ENCODE measurements at regions not wholly inside any gene's neighbourhood (a gene's known extent, or its start where the extent isn't known, plus 50 kb on each side); places are given as distances from the start of the nearest gene placed in this dataset.
"Not testable (repeated sequence)": the region's sequence is repeated elsewhere in the genome, so short reads cannot be mapped to it uniquely, and the experiment has no call there.

DNA sequence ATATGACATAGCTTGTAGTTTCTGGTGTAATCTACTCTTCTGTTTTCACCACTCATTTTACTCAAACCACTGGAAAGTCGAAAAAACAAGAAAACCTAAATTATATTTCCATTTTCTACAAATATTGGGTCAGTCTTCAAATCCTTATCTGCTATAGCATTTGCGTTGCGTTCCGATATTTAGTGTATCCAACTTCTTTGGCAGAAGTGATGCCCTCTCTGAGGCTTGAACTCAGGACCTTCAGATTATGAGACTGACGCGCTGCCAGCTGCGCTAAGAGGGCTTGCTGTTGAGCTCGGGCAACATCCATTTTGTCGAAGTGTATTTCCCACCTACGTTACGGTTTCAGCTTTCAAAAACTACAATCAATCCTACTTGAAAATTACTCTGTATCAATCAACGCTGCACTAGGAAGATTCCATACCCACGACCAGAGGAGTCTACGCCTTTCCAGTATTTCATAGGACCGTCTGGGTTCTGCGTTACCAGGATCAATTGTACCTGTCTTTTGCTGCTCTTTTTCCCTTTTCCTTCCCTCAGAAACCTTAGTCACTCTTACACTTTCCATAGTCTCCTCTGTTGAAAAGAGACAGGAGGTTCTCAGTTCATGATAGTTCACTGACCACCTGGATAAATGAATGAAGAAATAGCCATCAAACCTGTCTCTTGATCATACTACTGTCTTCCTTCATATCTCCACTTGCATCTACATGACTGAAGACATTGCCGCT, 140.5 kb upstream of the ZNF322 start:
- DNase-seq: not testable (repeated sequence)

DNA sequence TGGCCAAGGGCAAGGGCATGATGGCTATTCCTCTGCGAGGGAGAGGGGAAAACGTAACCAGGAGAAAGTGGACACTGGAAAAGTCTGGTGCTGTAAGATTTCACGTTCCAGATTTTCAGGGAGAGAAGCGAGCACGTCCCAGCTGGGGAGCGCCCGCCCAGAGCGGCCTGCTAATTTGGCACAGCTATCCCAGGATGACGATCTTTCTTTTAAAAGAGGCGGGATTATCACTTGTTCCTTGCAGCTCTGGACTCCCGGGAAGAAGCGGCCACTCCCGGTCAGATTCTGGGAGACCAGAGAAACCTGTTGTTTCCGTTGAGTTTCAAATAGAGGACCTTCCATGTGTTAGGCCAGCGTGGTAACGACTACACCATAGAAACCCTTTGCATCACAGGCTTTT, 144.2 kb upstream of the ZNF322 start:
- DNase-seq: not testable (repeated sequence)

- DNase-seq: not testable (repeated sequence)
These were observed 152.1 kb upstream of the ZNF322 start for GRCh38 chr6:26811486-26812116.

DNA sequence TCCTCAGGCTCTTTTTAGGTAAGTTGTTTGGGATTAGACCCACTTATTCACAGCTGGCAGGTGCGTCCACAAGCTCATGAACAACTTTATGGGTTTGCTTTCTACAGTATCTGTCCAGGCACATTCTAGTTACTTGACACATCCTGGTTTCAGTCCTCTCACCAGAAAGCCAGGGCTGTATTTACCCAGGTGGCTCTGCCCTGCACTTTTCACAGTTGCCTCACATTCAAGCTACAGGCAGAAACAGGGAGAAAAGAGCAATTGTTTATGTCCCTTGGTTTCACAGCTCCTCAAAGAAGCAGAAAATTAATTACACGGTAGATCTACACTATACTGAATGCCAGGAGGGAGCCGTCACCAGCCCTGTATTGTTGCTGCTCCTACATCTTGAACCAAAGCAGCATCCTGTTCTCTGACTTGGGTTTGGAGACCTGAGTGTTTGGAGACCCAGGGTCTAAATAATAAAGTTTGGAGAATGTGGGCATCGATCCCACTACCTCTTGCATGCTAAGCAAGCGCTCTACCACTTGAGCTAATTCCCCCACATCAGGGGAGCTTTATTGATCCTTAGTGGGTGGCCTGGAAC, 159.2 kb upstream of the ZNF322 start:
- DNase-seq: not testable (repeated sequence)

DNA sequence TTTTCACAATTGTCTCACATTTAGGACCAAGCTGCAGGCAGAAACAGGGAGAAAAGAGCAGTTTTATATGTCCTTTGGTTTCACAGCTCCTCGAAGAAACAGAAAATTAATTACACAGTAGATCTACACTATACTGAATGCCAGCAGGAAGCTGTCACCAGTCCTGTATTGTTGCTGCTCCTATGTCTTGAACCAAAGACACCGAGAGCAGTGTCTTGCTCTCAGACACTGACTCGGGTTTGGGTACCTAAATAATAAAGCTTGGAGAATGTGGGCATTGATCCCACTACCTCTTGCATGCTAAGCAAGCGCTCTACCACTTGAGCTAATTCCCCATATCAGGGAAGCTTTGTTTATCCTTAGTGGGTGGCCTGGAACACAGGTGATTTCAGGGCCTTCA, 168.4 kb upstream of the ZNF322 start:
- DNase-seq: not testable (repeated sequence)

DNA sequence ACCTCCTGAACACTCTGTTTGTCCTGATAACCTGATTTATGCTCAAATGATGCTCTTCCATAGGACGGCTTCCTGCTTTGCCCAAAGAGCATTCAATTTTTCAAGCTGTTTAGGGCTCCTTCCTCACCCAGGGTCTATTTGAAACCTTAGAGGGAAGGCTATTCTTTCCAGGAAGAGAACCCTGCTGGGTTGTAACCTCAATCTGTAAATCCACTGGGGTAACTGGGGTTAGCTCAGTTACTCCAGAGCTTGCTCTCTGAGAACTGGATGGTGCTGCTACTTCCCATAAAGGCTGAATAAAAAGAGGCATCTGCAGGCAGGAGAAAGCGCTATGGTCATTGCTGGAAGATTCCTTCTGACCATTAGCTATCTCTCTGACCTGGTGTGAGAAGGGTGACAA, 169.9 kb upstream of the ZNF322 start:
- DNase-seq: not testable (repeated sequence)

DNA sequence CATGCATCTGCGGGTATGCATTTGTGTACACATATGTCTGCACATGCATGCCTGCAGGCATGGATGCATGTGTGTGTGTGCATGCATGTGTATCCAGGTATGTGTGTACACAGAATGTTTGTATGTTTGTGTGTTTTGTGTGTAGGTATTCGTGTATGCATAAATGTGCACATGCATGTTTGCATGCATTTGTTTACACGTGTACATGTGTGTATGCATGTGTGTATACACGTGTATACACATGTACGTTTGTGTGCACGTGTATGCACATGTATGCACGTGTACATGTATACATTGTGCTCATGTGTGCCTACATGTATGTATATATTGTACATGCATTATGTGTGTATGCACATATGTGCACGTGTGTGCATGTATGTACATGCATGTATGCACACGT, 171.4 kb upstream of the ZNF322 start:
- not testable (repeated sequence) for DNase-seq

- DNase-seq: not testable (repeated sequence)
These were observed 176.2 kb upstream of the ZNF322 start for GRCh38 chr6:26835707-26836106.

DNA sequence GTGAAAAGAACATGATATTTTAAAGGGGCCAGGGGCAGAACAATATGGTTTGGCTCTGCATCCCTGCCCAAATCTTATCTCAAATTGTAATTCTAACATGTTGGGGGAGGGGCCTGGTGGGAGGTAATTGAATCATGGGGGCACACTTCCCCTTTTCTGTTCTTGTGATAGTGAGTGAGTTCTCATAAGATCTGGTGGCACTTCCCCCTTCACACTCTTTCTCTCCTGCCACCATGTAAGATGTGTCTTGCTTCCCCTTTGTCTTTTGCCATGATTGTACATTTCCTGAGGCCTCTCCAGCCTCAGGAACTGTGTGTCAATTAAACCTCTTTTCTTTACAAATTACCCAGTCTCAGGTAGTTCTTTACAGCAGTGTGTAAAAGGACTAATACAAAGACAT, 177.1 kb upstream of the ZNF322 start:
- not testable (repeated sequence) for DNase-seq

DNA sequence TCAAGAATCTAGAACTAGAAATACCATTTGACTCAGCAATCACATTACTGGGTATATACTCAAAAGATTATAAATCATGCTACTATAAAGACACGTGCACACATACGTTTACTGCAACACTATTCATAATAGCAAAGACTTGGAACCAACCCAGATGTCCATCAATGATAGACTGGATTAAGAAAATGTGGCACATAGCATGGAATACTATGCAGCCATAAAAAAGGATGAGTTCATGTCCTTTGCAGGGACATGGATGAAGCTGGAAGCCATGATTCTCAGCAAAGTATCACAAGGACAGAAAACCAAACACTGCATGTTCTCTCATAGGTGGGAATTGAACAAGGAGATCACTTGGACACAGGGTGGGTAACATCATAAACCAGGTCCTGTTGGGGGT, 185.3 kb upstream of the ZNF322 start:
- DNase-seq: not testable (repeated sequence)

DNA sequence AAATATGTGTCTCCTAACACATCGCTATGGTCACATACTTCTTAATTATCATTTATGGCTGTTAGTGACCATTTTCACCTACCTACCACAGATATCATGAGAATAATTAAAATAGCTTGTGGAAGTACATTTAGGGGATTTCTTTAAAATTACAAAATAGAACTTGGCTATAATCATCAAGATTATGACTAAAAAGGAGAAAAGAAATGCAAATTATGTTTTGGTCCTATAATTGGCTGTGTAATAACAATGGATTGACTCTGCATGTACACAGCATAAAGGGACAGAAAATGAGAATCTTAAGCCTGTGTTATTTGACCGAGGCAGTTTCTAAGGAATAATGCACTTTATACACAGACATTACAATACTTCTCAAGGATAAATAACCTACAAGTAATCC, 197.7 kb upstream of the ZNF322 start:
- DNase-seq: not testable (repeated sequence)

DNA sequence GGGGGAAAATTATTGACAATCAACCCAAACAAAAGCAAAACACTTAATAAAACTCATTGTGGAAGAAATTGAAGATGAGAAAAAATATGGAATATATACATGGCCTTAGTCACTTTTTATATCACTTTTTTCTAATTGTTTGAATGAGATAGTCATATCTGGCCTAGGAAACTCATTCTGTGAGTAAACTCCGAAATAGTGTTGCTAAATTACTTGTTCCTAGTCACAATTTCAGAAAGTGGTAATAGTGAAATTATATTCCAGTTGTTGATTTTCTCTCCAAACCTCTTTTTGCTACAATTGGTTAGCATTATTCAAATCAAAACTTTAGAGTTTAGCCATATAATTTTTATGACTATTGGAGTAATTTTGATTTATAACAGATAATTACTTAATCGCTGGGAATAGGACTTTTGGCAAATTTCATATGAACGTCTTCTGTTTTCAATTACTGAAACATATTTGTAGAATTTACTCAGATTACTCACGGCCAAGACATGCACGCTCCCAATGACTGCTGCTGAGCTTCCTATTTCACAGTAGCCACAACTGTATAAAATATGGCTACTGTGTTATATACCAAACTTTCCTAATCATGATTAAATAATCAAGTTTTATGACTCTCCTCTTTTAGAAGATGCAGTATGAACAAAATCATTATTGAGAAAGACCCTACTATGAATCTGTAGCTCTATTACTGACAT, 199.7 kb upstream of the ZNF322 start:
- DNase-seq: not testable (repeated sequence)

DNA sequence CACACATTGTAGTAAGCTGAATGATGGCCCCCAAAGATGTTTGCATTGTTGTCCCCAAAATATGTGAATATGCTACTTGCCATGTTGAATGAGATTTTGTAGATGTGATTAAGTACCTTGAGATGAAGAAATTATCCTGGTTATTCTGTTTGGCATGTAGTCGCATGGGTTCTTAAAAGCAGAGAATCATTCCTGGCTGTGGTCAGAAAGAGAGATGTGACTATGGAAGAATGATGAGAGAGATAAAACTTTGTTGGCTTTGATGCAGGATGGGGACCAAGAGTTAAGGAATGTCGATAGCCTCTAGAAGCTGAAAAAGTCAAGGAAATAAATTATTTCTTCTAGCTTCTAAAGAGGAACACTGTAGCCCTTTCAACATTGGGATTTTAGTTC, 200.2 kb upstream of the ZNF322 start:
- DNase-seq: not testable (repeated sequence)

- DNase-seq: not testable (repeated sequence)
These were observed 202.4 kb upstream of the ZNF322 start for GRCh38 chr6:26861913-26862312.

GRCh38 chr6:26863641-26864040, 204.1 kb upstream of the ZNF322 start:
- DNase-seq: not testable (repeated sequence)

DNA sequence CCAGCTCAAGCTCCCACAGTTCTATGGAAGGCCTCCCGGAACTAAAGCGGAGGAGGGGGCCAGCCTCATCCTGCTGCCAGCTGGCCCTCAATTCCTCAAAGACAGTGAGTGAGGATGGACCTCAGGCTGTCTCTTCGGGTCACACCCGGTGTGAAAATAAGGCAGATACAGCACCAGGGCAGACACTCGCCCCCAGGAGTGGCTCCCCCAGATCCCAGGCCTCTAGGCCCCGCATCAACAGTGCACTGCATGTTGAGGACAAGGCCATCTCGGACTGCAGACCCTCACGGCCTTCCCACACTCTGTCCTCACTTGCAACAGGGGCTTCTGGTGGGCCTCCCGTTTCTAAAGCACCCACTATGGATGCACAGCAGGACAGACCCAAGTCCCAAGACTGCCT, 239.2 kb upstream of the ZNF322 start:
- not testable (repeated sequence) for DNase-seq

DNA sequence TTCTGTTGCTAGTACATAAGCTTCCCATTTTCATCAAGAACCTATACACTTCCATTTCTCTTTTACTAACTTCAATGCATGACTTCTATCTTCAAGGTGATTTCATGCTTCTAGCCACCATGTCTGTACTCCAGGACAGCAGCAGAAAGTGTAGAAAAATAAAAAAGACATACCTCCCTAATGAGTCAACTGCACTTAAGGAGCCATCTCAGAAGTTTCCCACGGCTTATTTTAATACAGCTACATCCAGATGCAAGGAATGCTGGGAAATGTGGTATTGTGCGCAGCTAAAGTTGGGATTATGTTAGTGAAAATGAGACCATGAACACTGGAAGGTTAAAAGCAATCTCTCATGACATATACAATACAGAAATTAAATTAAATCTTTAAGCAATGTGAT, 264.7 kb upstream of the ZNF322 start:
- DNase-seq: not testable (repeated sequence)

DNA sequence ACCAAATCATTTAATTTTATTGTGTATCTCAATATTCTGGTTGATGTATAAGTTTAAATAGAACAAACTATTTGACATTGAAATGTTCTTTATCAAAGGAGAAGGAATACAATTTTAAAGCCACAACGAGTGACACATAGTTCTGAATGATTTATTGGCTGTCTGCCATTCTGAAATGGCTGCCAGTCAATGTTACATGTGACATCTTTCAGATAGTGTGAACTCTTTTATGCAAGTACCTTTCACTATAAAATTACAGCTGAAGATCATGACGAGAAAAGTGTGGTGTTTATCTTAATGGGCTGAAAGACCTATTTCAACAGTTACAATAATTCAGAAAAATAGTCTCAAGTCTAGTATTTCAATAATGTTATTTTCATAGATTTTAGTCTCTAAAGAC, 268.6 kb upstream of the ZNF322 start:
- DNase-seq: not testable (repeated sequence)

DNA sequence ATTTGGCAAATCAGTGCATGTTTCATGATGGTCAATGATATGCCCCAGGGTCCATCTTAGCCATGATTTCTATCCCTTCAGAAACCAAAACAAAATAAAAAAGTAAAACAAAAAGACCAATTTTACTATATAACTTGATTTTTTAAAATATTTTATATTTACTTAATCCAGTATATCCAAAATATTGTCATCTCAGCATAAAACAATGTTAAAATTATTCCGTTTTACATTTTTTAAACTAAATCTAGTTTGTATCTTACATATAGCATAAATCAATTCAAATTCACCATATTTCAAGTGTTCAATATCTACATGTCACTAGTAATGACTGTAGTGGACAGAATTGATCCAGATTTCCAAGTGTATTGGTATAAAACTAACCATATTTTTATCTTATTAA, 277.7 kb upstream of the ZNF322 start:
- not testable (repeated sequence) for DNase-seq

DNA sequence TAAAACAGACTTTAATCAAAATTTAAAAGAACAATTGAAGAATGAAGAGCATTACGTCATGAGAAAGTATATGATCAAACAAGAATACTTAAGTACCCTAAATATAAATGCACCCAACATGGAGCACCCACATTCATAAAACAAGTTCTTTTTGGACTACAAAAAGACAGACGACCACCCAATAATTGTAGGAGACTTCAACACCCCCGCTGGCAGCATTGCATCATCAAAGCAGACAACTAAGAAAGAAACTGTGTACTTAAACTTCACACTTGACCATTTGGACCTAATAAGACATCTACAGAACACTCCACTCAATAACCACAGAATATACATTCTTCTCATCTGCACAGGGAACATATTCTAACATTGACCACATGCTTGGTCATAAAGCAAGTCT, 291.7 kb upstream of the ZNF322 start:
- not testable (repeated sequence) for DNase-seq

GRCh38 chr6:26956078-26956600, 291.4 kb upstream of the PRSS16 start:
- DNase-seq: not testable (repeated sequence)

GRCh38 chr6:26956601-26957184, 290.8 kb upstream of the PRSS16 start:
- not testable (repeated sequence) for DNase-seq
